SK-N-SH treated with all-trans-retinoic acid at 6 μM for 48 hours (cell line): ENCODE measurements at regions not wholly inside any gene's neighbourhood (a gene's known extent, or its start where the extent isn't known, plus 50 kb on each side); places are given as distances from the start of the nearest gene placed in this dataset.
A peak's percentile ranks its signal among the peaks of the same experiment; 100 is the strongest.

ENCODE experiments used
- ATAC-seq: fragments of 200-7000 bp; cut with Tn5 transposase; 3 replicates; pipeline ENCODE4 v1.9.1; 2020; ENCODE audit warnings: mild to moderate bottlenecking, moderate library complexity
- BACH2 ChIP-seq: fragments of 250-450 bp; sonication (Bioruptor Pico); IDR thresholded peaks from 2 replicates; pipeline ENCODE4 v1.9.0; 2021; ENCODE audit warnings: mild to moderate bottlenecking, borderline replicate concordance
- CSDC2 ChIP-seq: fragments of 250-450 bp; sonication (Bioruptor Pico); IDR thresholded peaks from 2 replicates; pipeline ENCODE4 v1.5.0; 2020; ENCODE audit warnings: mild to moderate bottlenecking, moderate library complexity
- ESRRG ChIP-seq: fragments of 250-450 bp; sonication (Bioruptor Pico); IDR thresholded peaks from 2 replicates; pipeline ENCODE4 v1.6.1; 2021; ENCODE audit warnings: mild to moderate bottlenecking
- GLIS3 ChIP-seq: fragments of 250-450 bp; sonication (Bioruptor Pico); IDR thresholded peaks from 2 replicates; pipeline ENCODE4 v1.5.0; 2020; ENCODE audit warnings: mild to moderate bottlenecking, moderate library complexity
- ISL1 ChIP-seq: fragments of 250-450 bp; sonication (Bioruptor Pico); IDR thresholded peaks from 2 replicates; pipeline ENCODE4 v2.1.2; 2022; ENCODE audit warnings: mild to moderate bottlenecking, moderate library complexity
- OSR1 ChIP-seq: fragments of 250-450 bp; sonication (Bioruptor Pico); IDR thresholded peaks from 2 replicates; pipeline ENCODE4 v1.8.0; 2022; ENCODE audit warnings: moderate library complexity, mild to moderate bottlenecking, inconsistent platforms
- PPARA ChIP-seq: fragments of 250-450 bp; sonication (Bioruptor Pico); IDR thresholded peaks from 2 replicates; pipeline ENCODE4 v1.5.0; 2020; ENCODE audit warnings: mild to moderate bottlenecking, borderline replicate concordance
- RARB ChIP-seq: fragments of 250-450 bp; sonication (Bioruptor Pico); IDR thresholded peaks from 2 replicates; pipeline ENCODE4 v1.8.0; 2021; ENCODE audit warnings: mild to moderate bottlenecking, moderate library complexity
- SNAI2 ChIP-seq: fragments of 250-450 bp; sonication (Bioruptor Pico); IDR thresholded peaks from 2 replicates; pipeline ENCODE4 v1.5.0; 2020; ENCODE audit warnings: mild to moderate bottlenecking, moderate library complexity
- TCF4 ChIP-seq: fragments of 250-450 bp; sonication (Bioruptor Pico); IDR thresholded peaks from 2 replicates; pipeline ENCODE4 v1.8.0; 2021; ENCODE audit warnings: mild to moderate bottlenecking, moderate library complexity, borderline replicate concordance
- TOX ChIP-seq: fragments of 250-450 bp; sonication (Bioruptor Pico); IDR thresholded peaks from 2 replicates; pipeline ENCODE4 v1.8.0; 2021; ENCODE audit warnings: mild to moderate bottlenecking, moderate library complexity, borderline replicate concordance
- ZC3H10 ChIP-seq: fragments of 250-450 bp; sonication (Bioruptor Pico); IDR thresholded peaks from 2 replicates; pipeline ENCODE4 v1.5.1; 2021; ENCODE audit warnings: mild to moderate bottlenecking, moderate library complexity
- ZFP3 ChIP-seq: fragments of 250-450 bp; sonication (Bioruptor Pico); IDR thresholded peaks from 2 replicates; pipeline ENCODE4 v1.5.0; 2020; ENCODE audit warnings: mild to moderate bottlenecking, moderate library complexity
- ZNF565 ChIP-seq: fragments of 450-650 bp; formaldehyde crosslinking; conservative IDR thresholded peaks from 2 replicates; pipeline ENCODE4 v1.5.0; 2020; ENCODE audit warnings: low read depth, mild to moderate bottlenecking, moderate library complexity
- ZNF8 ChIP-seq: fragments of 450-650 bp; formaldehyde crosslinking; IDR thresholded peaks from 2 replicates; pipeline ENCODE4 v1.5.0; 2020; ENCODE audit warnings: mild to moderate bottlenecking, moderate library complexity
- TF ChIP-seq, protein P1 (sequence below): fragments of 250-450 bp; sonication (Bioruptor Pico); IDR thresholded peaks from 2 replicates; pipeline ENCODE4 v1.5.1; 2021; ENCODE audit warnings: mild to moderate bottlenecking, moderate library complexity
- TF ChIP-seq, protein P2 (sequence below): fragments of 250-450 bp; sonication (Bioruptor Pico); IDR thresholded peaks from 2 replicates; pipeline ENCODE4 v1.8.0; 2020; ENCODE audit warnings: mild to moderate bottlenecking, moderate library complexity, borderline replicate concordance
- TF ChIP-seq, protein P3 (sequence below): fragments of 250-450 bp; sonication (Bioruptor Pico); IDR thresholded peaks from 2 replicates; pipeline ENCODE4 v1.5.1; 2020; ENCODE audit warnings: low read depth, mild to moderate bottlenecking, moderate library complexity
- TF ChIP-seq, protein P4 (sequence below): fragments of 250-450 bp; sonication (Bioruptor Pico); IDR thresholded peaks from 2 replicates; pipeline ENCODE4 v1.8.0; 2021; ENCODE audit warnings: low read depth, mild to moderate bottlenecking, moderate library complexity, borderline replicate concordance
- TF ChIP-seq, protein P5 (sequence below): fragments of 250-450 bp; sonication (Bioruptor Pico); IDR thresholded peaks from 2 replicates; pipeline ENCODE4 v1.5.0; 2020; ENCODE audit warnings: mild to moderate bottlenecking, moderate library complexity

DNA sequence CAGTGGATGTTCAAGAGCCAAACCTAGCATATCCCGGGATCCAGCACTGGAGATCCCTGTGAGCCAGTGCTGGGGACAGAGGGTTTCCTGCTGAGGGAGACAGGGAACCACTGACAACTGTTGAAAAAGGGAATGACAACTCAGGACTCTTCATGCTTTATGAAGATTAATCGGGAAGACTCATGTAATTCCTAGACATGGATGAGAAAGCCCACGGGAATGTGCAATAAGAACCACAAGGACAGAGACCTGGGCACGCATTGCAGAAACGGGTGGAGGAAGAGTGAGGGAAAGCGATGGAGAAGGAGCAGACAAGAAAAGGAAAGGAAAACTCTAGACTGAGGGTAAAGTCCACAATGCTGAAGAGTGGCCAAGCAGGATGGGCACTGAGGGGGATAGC is 296.0 kb downstream of the PCNX1 start (continued):
- TF ChIP-seq BACH2 (CRISPR knock-in tag) (no peak), ISL1 (CRISPR knock-in tag) (no peak)
- TF ChIP-seq, all 23 proteins: peak for 0

DNA sequence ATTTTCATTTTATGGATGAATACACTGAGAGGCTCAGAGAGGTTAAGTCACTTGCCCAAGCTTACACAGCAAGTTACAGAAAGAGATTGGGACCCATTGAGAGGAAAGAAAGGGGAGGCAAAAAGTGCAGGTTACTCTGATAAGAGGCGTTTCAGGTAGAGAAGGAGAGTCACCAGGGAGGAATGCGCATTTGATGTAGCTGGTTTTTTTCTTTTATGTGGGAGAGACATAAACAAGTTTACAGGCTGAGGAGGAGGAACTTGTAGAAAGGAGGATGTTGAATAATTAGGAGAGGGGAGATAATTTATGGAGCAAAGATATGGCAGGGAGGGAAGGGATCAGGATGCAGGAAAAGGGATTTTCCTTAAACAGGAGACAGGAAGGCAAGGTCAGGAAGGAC is 297.0 kb downstream of the PCNX1 start:
- TF ChIP-seq, protein P1, sequence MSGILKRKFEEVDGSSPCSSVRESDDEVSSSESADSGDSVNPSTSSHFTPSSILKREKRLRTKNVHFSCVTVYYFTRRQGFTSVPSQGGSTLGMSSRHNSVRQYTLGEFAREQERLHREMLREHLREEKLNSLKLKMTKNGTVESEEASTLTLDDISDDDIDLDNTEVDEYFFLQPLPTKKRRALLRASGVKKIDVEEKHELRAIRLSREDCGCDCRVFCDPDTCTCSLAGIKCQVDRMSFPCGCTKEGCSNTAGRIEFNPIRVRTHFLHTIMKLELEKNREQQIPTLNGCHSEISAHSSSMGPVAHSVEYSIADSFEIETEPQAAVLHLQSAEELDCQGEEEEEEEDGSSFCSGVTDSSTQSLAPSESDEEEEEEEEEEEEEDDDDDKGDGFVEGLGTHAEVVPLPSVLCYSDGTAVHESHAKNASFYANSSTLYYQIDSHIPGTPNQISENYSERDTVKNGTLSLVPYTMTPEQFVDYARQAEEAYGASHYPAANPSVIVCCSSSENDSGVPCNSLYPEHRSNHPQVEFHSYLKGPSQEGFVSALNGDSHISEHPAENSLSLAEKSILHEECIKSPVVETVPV (CRISPR knock-in tag) = no peak
- TF ChIP-seq, protein P2, sequence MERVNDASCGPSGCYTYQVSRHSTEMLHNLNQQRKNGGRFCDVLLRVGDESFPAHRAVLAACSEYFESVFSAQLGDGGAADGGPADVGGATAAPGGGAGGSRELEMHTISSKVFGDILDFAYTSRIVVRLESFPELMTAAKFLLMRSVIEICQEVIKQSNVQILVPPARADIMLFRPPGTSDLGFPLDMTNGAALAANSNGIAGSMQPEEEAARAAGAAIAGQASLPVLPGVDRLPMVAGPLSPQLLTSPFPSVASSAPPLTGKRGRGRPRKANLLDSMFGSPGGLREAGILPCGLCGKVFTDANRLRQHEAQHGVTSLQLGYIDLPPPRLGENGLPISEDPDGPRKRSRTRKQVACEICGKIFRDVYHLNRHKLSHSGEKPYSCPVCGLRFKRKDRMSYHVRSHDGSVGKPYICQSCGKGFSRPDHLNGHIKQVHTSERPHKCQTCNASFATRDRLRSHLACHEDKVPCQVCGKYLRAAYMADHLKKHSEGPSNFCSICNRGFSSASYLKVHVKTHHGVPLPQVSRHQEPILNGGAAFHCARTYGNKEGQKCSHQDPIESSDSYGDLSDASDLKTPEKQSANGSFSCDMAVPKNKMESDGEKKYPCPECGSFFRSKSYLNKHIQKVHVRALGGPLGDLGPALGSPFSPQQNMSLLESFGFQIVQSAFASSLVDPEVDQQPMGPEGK (CRISPR knock-in tag) = no peak
- TF ChIP-seq, protein P3, sequence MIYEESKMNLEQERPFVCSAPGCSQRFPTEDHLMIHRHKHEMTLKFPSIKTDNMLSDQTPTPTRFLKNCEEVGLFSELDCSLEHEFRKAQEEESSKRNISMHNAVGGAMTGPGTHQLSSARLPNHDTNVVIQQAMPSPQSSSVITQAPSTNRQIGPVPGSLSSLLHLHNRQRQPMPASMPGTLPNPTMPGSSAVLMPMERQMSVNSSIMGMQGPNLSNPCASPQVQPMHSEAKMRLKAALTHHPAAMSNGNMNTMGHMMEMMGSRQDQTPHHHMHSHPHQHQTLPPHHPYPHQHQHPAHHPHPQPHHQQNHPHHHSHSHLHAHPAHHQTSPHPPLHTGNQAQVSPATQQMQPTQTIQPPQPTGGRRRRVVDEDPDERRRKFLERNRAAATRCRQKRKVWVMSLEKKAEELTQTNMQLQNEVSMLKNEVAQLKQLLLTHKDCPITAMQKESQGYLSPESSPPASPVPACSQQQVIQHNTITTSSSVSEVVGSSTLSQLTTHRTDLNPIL (CRISPR knock-in tag) = no peak
- TF ChIP-seq ZNF8 (CRISPR knock-in tag) (no peak), ISL1 (CRISPR knock-in tag) (no peak), PPARA (CRISPR knock-in tag) (no peak), TCF4 (CRISPR knock-in tag) (no peak), ESRRG (no peak), ZC3H10 (CRISPR knock-in tag) (no peak), CSDC2 (no peak)
- ATAC-seq = no peak

DNA sequence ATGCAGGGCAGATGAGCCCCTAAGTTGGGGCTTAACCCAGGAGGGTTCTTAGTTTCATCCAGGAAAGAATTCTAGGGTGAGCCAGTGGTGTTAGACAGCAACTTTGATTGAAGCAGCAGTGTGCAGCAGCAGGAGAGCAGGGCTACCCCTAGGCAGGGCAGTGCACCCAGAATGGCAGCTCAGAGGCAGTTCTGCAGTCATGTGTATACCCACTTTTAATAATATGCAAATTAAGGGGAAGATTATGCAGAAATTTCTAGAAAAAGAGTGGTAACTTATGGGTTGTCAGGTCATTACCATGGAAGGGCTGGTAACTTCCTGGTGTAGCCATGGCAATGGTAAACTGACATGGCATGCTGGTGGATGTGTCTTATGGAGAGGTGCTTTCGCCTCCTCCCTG is 297.5 kb downstream of the PCNX1 start:
- TF ChIP-seq GLIS3 (CRISPR knock-in tag) = no peak
- TF ChIP-seq ISL1 (CRISPR knock-in tag) = no peak
- TF ChIP-seq ZFP3 (CRISPR knock-in tag) = no peak
- TF ChIP-seq, protein P4, sequence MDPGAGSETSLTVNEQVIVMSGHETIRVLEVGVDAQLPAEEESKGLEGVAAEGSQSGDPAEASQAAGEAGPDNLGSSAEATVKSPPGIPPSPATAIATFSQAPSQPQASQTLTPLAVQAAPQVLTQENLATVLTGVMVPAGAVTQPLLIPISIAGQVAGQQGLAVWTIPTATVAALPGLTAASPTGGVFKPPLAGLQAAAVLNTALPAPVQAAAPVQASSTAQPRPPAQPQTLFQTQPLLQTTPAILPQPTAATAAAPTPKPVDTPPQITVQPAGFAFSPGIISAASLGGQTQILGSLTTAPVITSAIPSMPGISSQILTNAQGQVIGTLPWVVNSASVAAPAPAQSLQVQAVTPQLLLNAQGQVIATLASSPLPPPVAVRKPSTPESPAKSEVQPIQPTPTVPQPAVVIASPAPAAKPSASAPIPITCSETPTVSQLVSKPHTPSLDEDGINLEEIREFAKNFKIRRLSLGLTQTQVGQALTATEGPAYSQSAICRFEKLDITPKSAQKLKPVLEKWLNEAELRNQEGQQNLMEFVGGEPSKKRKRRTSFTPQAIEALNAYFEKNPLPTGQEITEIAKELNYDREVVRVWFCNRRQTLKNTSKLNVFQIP = no peak
- no peak for TF ChIP-seq SNAI2 (CRISPR knock-in tag)
- TF ChIP-seq BACH2 (CRISPR knock-in tag) = no peak
- TF ChIP-seq, all 23 proteins: peak for 0
- ATAC-seq = no peak

DNA sequence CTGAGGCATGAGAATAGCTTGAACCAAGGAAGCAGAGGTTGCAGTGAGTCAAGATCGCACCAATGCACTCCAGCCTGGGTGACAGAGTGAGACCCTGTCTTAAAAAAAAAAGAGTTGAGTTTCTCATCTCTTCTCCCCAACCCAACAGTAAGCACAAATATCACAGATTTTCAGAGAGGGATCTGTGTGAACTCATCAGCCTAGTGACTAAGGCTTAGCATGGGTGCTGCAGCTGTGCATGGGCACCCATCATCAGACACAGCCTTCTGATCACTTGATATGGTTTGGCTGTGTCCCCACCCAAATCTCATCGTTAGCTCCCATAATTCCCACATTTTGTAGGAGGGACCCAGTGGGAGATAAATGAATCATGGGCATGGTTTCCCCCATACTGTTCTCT is 298.9 kb downstream of the PCNX1 start:
- no peak for TF ChIP-seq ZC3H10 (CRISPR knock-in tag)
- no peak for TF ChIP-seq TOX (CRISPR knock-in tag)
- TF ChIP-seq ESRRG = no peak
- no peak for TF ChIP-seq RARB (CRISPR knock-in tag)
- no peak for TF ChIP-seq ZNF8 (CRISPR knock-in tag)
- TF ChIP-seq, protein P1 (CRISPR knock-in tag) = no peak
- TF ChIP-seq, all 23 proteins: peak for 0
- ATAC-seq = no peak

DNA sequence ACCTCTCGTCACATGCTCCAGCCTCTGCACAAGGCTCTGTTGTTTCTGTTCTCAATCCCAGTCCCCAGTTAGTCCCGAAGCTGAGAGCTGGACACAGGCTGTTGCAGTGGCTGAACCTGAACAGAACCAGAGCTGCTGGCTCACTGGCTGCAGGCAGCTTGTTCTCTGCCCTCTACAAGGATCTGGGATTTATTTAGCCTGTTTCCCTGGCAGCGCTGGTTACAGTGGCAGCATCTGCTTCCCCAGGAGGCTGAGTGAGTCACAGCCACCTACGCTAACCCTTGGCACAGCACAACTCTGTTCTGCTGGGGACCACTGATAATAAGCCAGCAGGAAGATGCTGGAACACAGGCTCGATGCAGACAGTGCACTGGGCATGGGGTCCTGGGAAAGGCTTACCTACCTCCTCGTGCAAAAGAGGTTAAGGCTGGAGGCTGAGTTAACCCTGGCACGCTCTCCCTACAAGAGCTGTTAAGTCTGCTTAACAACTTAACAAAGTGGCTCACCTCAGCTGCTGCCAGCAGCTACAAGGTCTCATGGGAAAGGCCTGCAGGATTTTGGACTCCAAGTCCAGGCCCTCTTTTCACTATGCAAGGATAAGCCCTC is 299.6 kb downstream of the PCNX1 start:
- ATAC-seq = peak; percentile 94
- TF ChIP-seq ZNF565 (CRISPR knock-in tag) (no peak), OSR1 (CRISPR knock-in tag) (no peak), TOX (CRISPR knock-in tag) (no peak), ZFP3 (CRISPR knock-in tag) (no peak), ZNF8 (CRISPR knock-in tag) (no peak), GLIS3 (CRISPR knock-in tag) (no peak), TCF4 (CRISPR knock-in tag) (no peak; the same call in 1 of the 2 replicates), SNAI2 (CRISPR knock-in tag) (no peak)
- TF ChIP-seq, protein P3 (CRISPR knock-in tag) = no peak
- TF ChIP-seq, protein P5, sequence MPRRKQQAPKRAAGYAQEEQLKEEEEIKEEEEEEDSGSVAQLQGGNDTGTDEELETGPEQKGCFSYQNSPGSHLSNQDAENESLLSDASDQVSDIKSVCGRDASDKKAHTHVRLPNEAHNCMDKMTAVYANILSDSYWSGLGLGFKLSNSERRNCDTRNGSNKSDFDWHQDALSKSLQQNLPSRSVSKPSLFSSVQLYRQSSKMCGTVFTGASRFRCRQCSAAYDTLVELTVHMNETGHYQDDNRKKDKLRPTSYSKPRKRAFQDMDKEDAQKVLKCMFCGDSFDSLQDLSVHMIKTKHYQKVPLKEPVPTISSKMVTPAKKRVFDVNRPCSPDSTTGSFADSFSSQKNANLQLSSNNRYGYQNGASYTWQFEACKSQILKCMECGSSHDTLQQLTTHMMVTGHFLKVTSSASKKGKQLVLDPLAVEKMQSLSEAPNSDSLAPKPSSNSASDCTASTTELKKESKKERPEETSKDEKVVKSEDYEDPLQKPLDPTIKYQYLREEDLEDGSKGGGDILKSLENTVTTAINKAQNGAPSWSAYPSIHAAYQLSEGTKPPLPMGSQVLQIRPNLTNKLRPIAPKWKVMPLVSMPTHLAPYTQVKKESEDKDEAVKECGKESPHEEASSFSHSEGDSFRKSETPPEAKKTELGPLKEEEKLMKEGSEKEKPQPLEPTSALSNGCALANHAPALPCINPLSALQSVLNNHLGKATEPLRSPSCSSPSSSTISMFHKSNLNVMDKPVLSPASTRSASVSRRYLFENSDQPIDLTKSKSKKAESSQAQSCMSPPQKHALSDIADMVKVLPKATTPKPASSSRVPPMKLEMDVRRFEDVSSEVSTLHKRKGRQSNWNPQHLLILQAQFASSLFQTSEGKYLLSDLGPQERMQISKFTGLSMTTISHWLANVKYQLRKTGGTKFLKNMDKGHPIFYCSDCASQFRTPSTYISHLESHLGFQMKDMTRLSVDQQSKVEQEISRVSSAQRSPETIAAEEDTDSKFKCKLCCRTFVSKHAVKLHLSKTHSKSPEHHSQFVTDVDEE (CRISPR knock-in tag) = no peak
